Glomerular visceral epithelial cell (primary cell): ENCODE measurements at regions not wholly inside any gene's neighbourhood (a gene's known extent, or its start where the extent isn't known, plus 50 kb on each side); places are given as distances from the start of the nearest gene placed in this dataset.
"Not testable (repeated sequence)": the region's sequence is repeated elsewhere in the genome, so short reads cannot be mapped to it uniquely, and the experiment has no call there.

Source experiments
- DNase-seq: peaks from one replicate; pipeline ENCODE4 v3.0.0-alpha.2; 2016; ENCODE audit errors: extremely low spot score

DNA sequence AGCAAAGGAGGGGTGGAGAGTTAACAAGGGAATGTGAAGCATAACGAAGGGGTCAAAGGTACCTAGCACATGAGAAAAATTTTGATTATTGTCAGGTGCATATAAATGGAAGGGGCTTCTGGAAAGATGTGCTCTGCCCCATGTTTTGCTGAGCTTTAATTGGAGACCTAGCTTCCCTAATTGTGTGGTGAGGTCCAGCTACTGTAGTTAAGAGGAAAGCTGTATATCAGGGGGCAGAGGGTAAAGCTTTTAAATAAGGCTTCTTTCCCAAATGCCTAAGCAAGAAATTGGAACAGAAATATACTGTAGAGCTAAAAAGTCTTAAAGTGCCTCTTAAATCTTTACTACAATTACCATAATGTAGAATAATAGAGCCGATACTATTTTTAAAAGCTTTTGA, 267.2 kb downstream of the MAT2B start:
- no peak for DNase-seq

- DNase-seq, result no peak
Observed at GRCh38 chr5:163773226-163773625, 267.8 kb downstream of the MAT2B start.

DNA sequence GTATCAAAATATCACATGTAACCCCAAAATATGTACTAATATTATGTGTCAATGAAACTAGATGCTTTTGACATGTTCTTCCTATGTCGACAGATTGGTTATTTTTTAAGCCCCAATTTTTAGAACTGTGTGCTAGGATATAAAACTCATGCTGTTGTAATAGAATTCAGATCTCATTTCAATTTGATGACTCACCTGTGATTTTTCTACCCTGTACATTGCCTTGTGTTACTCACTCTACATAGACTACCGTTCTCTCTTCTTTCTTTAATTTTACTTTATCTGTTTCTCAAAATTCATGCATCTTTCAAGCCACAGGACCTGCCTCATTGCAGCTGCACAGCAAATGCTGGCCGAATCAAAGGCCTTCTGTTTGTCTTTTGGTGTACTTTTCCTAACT, 284.5 kb downstream of the MAT2B start:
- DNase-seq, result no peak

DNA sequence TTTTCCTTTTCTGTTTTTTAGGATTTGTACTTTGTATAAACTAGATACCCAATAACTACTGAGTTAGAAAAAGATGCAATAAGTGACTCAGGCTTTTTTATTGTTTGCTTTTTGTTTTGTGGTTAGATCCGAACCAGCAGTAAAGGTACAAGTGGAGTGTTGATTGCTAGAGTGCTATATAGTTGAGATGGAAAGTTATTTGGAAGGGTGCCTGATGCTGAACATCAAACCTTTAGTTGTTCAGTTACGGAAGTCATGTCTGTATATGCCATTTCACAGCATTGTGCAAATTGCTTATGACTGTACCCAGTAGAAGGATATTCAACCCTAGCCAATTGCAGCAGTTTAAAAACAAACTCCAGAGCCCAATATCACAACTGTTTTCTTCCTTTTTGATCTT, 285.1 kb downstream of the MAT2B start:
- no peak for DNase-seq

- DNase-seq, result no peak
Observed at GRCh38 chr5:163794993-163795392, 289.6 kb downstream of the MAT2B start.

- DNase-seq, result no peak
Observed at GRCh38 chr5:163807781-163808180, 302.4 kb downstream of the MAT2B start.

DNA sequence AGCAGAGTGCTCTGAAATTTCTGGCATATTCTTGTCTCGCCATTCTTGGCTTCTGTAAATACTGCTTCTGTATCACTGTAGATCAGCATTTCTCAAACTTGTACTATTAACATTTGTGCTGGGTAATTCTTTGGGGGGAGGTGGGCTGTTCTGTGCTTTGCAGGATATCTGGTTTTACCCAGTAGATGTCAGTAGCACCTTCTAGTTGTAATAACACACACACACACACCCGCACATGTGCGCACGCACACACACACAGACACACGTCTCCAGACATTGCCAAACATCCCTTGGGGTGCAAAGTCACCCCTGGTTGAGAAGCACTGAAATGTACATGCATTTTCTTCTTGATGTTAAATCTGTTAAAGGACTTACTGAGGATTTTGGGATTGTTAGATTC, 304.1 kb downstream of the MAT2B start:
- DNase-seq, result no peak

GRCh38 chr5:163813900-163814299, 308.5 kb downstream of the MAT2B start:
- no peak for DNase-seq

- no peak for DNase-seq
Observed at GRCh38 chr5:163815240-163815791, 309.9 kb downstream of the MAT2B start.

- DNase-seq, result no peak
Observed at GRCh38 chr5:163821142-163821541, 315.7 kb downstream of the MAT2B start.

- DNase-seq, result no peak
Observed at GRCh38 chr5:163822548-163822947, 317.1 kb downstream of the MAT2B start.

DNA sequence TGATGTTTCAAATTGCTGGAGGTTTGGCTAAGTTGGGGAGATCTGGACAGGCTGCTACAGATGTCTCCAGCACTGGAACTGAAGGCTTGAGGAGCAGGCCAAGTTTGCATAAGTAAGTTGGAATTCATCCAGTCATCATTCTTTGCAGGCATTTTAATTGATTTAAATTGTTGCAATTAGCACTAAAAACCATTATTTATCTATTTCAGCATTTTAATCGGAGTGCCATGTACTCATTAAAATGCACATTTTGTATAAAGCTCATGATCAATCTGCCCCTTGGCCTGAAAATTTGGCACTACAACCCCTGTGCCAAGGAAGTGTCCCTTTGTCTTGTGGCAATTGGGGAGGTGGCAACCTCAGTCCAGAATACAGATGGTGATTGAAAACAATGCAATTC, 320.2 kb downstream of the MAT2B start:
- no peak for DNase-seq

DNA sequence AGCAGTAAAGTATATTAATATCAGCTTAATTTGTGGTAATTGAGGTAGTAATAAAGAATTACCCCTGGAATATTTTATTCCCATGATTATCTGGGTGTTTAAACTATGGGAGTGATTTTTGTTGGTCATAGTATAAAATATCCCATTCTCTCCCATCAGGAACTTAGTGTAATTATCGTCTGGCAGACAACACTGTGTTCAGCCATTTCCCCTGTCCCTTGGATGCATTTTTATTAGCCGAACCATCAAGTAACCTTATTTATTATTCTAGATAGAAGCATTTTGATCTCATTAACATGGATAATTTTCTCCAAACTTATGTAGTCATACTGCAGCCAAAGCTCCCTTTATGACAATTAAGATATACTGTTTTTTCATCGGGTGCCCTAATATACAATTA, 320.8 kb downstream of the MAT2B start:
- DNase-seq, result no peak

DNA sequence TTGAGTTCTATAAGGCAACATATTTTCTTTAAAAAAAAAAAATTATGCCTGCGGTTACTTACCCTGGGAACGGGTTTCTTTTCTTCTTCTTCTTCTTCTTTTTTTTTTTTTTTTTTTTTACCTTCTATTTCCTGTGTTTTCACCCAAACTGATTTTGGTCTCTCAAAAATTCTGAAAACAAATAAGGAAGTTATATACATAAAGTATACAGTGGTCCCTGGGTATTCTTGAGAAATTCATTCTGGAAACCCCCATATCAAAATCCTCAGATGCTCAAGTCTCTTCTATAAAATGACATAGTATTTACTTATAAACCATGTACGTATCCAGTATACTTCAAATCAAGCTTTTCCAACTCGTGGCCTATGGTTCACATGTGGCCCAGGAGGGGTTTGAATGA, 326.7 kb downstream of the MAT2B start:
- no peak for DNase-seq

- DNase-seq, result no peak
Observed at GRCh38 chr5:163838738-163839137, 333.3 kb downstream of the MAT2B start.

- DNase-seq, result no peak
Observed at GRCh38 chr5:163846512-163846911, 341.1 kb downstream of the MAT2B start.

DNA sequence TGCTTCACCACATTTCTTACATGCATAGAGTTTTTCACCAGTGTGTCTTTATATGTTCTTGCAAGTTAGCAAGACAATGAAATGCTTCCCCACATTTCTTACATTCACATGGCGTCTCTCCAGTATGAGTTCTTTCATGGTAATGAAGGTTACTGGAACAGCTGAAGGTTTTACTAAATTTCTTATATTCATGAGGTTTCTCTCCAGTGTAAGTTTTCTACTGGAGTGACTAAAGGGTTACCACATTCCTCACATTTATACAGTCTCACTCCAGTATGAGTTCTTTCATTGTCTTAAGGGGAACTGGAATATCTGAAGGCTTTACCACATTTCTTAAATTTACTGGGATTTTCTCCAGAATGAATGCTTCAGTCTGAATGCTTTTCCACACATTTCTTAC, 350.3 kb downstream of the MAT2B start:
- DNase-seq, result no peak

DNA sequence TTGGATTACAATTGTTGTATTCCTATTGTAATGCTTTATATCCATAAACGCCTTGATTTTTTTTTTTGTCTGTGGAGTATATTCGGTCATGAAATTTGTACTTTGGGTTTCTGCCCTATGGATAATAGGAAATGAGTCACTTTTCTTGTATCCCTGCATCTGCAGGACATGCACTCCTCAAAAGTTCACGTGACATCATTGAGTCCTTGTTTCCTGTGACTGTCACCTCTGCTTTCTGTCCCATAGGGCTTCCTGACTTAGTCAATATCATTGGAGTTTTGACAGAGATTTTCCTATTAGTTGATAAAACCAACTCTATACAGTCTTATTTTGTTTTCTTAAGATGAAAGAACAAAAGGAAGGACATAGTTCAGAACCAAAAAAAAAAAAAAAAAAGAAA, 356.3 kb downstream of the MAT2B start:
- DNase-seq, result no peak

- DNase-seq, result no peak
Observed at GRCh38 chr5:163867324-163867723, 361.9 kb downstream of the MAT2B start.

DNA sequence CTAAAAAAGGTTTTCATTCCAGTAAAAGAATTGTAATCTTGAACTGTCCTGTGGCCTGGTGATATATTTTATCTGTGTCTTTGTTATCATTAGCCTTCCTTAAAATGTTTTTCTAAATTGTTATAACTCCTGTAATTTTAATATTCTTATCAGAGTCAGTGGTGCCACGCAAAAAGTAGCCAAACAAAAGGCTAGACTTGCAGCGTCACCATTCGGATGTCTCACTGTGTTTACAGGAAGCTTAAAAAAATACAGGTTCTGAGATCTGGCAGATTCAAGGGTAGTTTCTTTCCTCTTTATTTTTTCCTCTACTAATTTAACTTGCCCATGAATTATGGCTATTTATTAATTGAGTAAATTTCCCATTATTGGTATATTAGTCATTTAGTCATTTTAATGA, 362.3 kb downstream of the MAT2B start:
- DNase-seq, result no peak

- DNase-seq, result no peak
Observed at GRCh38 chr5:163869581-163869980, 364.2 kb downstream of the MAT2B start.

DNA sequence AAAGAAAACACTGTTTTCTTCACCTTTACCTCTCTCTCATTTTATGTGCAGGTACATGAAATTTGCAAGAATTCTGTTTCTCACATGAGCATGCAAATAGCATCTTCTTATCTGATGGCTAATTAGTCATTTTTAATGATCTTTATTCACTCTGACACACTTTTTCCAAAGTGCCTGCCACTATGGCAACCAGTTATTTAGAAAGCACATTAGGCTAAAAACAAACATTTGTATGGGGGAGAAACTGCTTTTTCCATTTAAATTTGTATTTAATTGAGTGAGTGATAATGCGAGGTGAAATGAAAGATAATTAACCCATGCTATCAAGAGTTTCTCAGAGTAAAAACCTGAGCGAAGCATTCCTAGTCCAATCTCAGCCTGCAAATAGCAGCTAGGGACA, 365.0 kb downstream of the MAT2B start:
- DNase-seq, result no peak

DNA sequence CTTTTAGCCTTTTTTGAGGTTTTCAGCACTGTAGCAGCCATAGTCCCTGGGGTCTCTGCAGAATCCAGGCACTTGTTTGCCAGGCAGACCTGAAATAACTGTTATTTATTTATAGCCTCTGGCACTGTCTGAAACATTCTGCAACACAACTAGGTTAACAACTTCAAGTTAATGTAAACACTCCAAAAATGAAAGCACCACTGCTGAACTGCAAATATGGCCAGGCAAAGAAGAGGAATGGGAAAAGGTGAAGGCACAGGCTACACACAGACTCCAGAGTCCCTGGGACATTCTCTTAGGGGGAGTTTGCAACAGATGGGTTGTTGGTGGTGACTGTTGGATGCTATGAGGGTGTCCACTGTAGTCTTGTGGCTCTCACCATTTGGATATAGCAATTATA, 369.0 kb downstream of the MAT2B start:
- DNase-seq, result no peak

DNA sequence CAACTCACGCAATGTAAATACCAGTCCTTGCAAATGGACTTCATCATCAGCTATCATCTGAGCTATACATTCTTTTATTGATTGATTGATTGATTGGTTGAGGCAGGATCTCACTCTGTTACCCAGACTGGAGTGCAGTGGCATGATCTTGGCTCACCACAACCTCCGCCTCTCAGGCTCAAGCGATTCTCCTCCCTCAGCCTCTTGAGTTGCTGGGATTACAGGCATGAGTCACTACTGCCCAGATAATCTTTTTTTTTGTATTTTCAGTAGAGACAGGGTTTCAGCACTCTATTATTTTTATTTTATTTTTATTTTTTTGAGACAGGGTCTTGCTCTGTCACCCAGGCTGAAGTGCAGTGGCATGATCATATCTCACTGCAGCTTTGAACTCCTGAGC, 369.5 kb downstream of the MAT2B start:
- DNase-seq, result not testable (repeated sequence)

DNA sequence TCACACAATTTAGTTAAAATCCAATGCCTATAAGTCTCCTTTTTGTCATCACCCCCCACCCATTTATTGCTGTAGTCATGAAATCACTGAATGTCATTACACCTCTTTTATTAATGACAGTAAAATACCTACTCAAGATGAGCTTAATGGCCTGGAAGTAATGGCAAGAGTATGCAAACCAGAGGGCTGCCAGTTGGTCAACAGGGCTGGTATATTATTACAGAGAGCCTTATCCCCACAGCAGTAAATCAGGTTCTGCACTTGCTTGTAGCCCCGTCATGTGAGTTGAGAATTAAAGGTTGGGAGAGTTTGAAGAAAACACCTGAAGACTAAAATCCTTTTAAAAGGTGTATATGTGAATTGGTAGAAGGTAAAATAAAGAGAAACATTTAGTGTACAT, 372.4 kb downstream of the MAT2B start:
- DNase-seq, result no peak
